Retinal pigment epithelial cell (primary cell): ENCODE measurements at regions not wholly inside any gene's neighbourhood (a gene's known extent, or its start where the extent isn't known, plus 50 kb on each side); places are given as distances from the start of the nearest gene placed in this dataset.

Experiments used
- DNase-seq: peaks from one replicate; pipeline ENCODE4 v3.0.0-alpha.2; 2010; ENCODE audit warnings: low read depth
- H3K4me3 ChIP-seq: 2 replicates; pipeline ENCODE4 v1.5.1; 2011; ENCODE audit warnings: mild to moderate bottlenecking, low read length, control low read depth, moderate library complexity
- TF ChIP-seq, protein P1 (sequence below): conservative IDR thresholded peaks from 2 replicates; pipeline ENCODE4 v1.5.1; 2011; ENCODE audit warnings: low read depth, low read length, control low read depth, inconsistent platforms

DNA sequence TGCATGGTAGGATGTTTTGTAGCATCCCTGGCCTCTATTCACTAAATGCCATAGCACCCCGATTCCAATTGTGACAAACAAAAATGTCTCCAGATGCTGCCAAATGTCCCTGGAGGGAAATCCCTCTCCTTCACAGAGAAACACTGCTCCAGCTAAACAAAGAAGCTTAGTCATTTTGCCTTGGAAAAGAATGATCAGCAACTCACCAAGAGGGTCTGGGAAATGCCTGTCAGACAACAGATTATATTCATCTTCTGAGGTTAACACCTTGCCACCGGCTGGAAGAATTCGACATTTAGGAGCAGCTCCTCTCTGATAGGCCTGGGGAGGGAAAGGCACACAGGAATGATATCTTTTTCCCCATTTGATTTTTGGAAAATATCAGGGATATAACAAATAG, 84.4 kb downstream of the NIBAN1 start:
- TF ChIP-seq, protein P1, sequence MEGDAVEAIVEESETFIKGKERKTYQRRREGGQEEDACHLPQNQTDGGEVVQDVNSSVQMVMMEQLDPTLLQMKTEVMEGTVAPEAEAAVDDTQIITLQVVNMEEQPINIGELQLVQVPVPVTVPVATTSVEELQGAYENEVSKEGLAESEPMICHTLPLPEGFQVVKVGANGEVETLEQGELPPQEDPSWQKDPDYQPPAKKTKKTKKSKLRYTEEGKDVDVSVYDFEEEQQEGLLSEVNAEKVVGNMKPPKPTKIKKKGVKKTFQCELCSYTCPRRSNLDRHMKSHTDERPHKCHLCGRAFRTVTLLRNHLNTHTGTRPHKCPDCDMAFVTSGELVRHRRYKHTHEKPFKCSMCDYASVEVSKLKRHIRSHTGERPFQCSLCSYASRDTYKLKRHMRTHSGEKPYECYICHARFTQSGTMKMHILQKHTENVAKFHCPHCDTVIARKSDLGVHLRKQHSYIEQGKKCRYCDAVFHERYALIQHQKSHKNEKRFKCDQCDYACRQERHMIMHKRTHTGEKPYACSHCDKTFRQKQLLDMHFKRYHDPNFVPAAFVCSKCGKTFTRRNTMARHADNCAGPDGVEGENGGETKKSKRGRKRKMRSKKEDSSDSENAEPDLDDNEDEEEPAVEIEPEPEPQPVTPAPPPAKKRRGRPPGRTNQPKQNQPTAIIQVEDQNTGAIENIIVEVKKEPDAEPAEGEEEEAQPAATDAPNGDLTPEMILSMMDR = no peak
- no peak for DNase-seq
- no peak overlapping the region for H3K4me3 ChIP-seq

DNA sequence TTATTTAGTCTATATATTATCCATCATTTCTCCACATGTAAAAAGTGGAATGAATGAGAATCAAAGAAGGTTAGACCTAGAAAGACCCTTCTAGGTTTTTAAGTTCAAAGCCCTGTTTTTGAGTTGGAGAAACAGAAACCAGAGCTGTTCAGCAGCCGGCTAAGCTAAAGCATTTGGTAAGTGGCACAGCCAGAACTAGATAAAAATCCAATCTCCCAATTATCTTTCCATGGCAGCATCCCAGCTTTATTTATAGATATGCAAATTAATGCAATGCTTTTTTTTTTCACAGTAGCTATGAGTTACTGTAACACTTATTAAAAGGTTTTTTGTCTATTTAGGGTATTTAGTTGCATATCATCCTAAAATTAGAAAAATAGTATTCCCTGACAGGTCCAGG, 85.1 kb downstream of the NIBAN1 start:
- DNase-seq = no peak
- TF ChIP-seq, protein P1 = no peak
- no peak overlapping the region for H3K4me3 ChIP-seq

DNA sequence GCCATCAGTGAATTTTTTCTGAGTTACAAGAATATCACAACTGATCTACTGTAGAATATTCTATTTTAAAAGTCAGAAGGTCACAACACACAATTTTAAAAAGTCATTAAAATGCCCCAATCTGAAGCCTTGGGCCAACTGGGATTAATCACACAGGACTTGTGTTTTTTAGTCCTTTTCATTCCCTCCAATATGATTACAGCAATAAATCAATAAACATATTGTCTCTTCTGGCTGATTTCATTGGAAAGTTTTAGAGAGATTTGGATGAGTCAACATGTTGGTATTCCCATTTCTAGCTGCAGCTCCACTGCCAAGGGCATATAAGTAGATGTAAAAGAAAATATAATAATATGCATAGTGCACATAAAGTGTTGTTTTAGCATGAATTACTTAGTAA, 85.8 kb downstream of the NIBAN1 start:
- DNase-seq = no peak
- H3K4me3 ChIP-seq = no peak overlapping the region
- TF ChIP-seq, protein P1 = no peak

DNA sequence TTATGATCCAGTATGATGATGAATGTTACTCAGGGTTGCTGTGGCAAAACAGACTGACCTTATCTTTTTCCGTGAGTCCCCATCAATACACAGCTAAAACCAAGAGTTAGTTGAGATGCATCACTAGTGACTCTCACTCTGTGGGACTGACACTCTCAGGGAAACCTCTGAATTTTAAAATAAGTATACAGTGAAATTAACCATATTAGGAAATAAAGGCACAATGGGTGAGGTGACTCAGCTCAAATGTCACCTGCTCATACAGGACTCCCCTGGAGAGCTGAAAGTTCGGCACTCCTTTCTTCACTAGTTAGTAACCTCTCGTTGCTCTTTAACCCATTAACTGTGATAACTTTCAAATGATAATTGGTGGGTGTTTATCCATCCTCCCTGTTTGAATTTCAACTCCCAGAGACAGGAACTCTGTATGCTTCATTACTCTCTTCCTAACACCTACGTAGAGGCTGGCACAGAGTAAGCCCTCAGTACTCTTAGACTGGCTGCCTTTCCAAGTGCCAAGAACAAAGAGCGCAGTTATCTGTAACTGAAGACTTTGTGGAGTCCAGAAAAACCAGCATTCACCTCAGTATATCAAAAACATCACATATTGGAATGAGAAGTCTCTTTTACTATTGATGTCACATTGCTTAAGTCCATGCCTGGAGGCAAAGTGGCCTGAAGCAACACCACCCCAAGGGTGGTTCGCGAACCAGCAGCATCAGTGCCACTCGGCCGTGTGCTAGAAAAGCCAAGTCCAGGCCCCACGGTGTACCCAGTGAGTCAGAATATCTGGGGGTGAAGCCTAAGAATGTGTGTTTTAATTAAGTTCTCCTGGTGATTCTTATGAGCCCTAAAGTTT, 91.1 kb downstream of the NIBAN1 start:
- no peak overlapping the region for H3K4me3 ChIP-seq
- DNase-seq = no peak
- TF ChIP-seq, protein P1 = no peak

DNA sequence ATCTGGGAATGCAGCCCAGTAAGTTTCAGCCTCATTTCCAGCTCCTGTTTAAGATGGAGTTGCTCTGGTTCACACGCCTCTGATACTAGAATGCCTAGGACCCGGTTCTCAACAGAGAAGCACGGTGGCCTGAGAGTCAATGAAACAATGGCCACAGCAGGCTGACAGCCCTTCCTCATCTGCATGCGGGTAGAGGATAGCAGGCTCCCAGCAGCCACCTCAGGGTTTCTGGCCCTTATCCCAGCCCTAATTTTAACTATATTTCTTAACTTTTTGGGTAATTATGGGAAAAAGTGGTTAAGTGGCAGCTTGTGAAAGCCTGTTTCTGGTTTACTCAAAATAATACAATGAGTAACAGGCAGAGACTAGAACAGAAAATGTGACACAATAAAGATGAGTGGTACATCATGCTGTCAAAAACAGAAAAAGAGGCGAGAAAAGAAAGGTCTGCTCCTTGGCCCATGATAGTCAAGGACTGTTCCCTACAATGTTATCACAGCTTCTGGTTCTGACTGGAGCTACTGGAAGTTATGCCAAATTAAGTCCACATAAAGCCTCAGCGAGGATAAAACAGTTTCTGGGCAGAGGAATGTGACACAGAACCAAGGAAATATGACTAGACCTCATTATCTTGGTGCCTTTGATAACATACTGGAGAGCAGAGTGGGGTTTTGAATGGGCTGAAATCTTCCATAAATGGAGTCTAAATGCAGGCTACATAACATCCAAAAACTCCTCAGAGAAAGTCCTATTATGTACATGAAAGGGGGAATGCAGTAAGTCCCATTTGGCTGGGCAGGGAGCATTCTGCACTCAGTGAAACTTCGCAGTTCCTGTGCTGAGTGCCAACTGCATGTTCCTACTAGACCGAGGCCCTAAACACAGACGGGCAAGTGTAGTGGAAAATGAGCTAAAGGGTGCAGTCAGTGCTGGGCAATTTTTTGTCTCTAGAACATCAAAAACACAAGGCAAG, 92.1 kb downstream of the NIBAN1 start:
- DNase-seq = no peak
- TF ChIP-seq, protein P1 = no peak
- no peak overlapping the region for H3K4me3 ChIP-seq

DNA sequence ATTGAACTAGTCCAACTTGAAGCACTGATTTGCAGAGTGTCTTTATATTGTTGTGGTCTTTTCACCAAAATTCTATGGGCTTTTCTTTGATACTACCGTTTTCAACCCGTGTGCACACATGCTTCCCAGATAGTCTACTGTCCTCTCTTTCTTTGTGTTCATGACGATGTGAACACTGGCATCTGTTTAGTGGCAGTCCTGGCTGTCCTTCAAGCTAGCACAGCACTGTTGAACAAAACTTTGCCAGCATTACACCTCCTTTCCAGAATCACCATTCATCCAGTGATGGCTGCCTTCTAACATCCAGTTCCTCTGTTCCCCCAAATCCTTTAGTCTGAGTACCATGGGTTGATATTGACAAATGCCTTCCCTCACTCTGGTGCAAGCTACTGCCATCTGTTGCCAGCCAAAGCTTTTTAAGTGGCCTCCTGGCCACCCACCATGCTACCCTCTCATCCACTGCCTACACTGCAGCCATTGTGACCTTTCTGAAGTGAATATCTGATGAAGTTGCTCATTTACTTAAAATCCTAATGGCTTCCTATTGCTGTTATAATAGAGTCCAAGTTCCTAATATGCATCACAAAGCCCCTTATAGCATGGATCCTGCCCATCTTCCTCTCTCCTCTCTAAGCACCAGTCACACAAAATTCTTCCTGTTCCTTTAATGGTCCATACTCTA, 94.3 kb downstream of the NIBAN1 start:
- TF ChIP-seq, protein P1 = no peak
- no peak overlapping the region for H3K4me3 ChIP-seq
- DNase-seq = no peak
